ENCODE measurements at regions not wholly inside any gene's neighbourhood (a gene's known extent, or its start where the extent isn't known, plus 50 kb on each side); places are given as distances from the start of the nearest gene placed in this dataset.

GRCh38 chr18:7170292-7170691, 52.7 kb upstream of the LAMA1 start:
- intact Hi-C loops (cut with DNase I): no loop called here
- TF ChIP-seq EP300 (IDR thresholded peaks at IDR 0.05) (no peak), POLR2A (IDR thresholded peaks at IDR 0.05) (no peak), CTCF (IDR thresholded peaks at IDR 0.05) (no peak), POLR2AphosphoS5 (IDR thresholded peaks at IDR 0.05) (no peak)
- no peak overlapping the region for H3K27ac ChIP-seq
- no peaks in the 10 kb centered on the region for H3K9me3 ChIP-seq
- no peaks in the 10 kb centered on the region for H3K4me1 ChIP-seq
- no peak overlapping the region for H3K4me3 ChIP-seq
- no peak for DNase-seq
- H3K36me3 ChIP-seq: no peaks in the 10 kb centered on the region
- no peaks in the 10 kb centered on the region for H3K27me3 ChIP-seq
- WGBS, 2 donors: 34 to 67% methylated on average over 8 of the region's 8 CpGs

- Histone ChIP-seq H3K36me3 (no peaks in the 10 kb centered on the region), H3K4me3 (no peak overlapping the region), H3K9me3 (no peaks in the 10 kb centered on the region), H3K27me3 (no peaks in the 10 kb centered on the region), H3K27ac (no peak overlapping the region), H3K4me1 (no peaks in the 10 kb centered on the region)
- intact Hi-C loops (cut with DNase I): no loop called here
- WGBS, 2 donors: 77 to 86% methylated on average over 11 of the region's 11 CpGs
- no peak for DNase-seq
- TF ChIP-seq CTCF (IDR thresholded peaks at IDR 0.05) (no peak), POLR2A (IDR thresholded peaks at IDR 0.05) (no peak), EP300 (IDR thresholded peaks at IDR 0.05) (no peak), POLR2AphosphoS5 (IDR thresholded peaks at IDR 0.05) (no peak)
Observed at GRCh38 chr18:7169601-7170000, 52.0 kb upstream of the LAMA1 start.

GRCh38 chr18:7168408-7168807, 50.8 kb upstream of the LAMA1 start:
- no peaks in the 10 kb centered on the region for H3K9me3 ChIP-seq
- no peaks in the 10 kb centered on the region for H3K36me3 ChIP-seq
- intact Hi-C loops (cut with DNase I): no loop called here
- TF ChIP-seq POLR2A (IDR thresholded peaks at IDR 0.05) (no peak), POLR2AphosphoS5 (IDR thresholded peaks at IDR 0.05) (no peak), EP300 (IDR thresholded peaks at IDR 0.05) (no peak), CTCF (IDR thresholded peaks at IDR 0.05) (no peak)
- no peaks in the 10 kb centered on the region for H3K4me1 ChIP-seq
- 50 to 81% methylated on average over 7 of the region's 7 CpGs for WGBS, 2 donors
- no peak overlapping the region for H3K27ac ChIP-seq
- no peaks in the 10 kb centered on the region for H3K27me3 ChIP-seq
- no peak for DNase-seq
- no peak overlapping the region for H3K4me3 ChIP-seq

Data from sigmoid colon (tissue), 6 donors.